NB4 (cell line): ENCODE measurements at regions not wholly inside any gene's neighbourhood (a gene's known extent, or its start where the extent isn't known, plus 50 kb on each side); places are given as distances from the start of the nearest gene placed in this dataset.

Experiments used
- DNase-seq: peaks from one replicate; pipeline ENCODE4 v3.0.0; 2010; ENCODE audit warnings: low read depth
- H3K4me3 ChIP-seq: one replicate; pipeline ENCODE4 v1.5.1; 2011; ENCODE audit warnings: mild to moderate bottlenecking, low read depth, low read length, moderate library complexity
- MYC ChIP-seq: IDR thresholded peaks from 2 replicates; pipeline ENCODE4 v1.6.1; 2011; ENCODE audit warnings: low read depth, low read length
- POLR2A ChIP-seq: IDR thresholded peaks from 2 replicates; pipeline ENCODE4 v1.6.1; 2011; ENCODE audit warnings: mild to moderate bottlenecking; ENCODE audit not compliant: insufficient read length; ENCODE audit errors: extremely low read depth
- TF ChIP-seq, protein P1 (sequence below): IDR thresholded peaks from one replicate; pipeline ENCODE4 v1.5.1; 2012; ENCODE audit warnings: low read depth, low read length
- TF ChIP-seq, protein P2 (sequence below): IDR thresholded peaks from 2 replicates; pipeline ENCODE4 v1.6.1; 2011; ENCODE audit warnings: low read depth, low read length

DNA sequence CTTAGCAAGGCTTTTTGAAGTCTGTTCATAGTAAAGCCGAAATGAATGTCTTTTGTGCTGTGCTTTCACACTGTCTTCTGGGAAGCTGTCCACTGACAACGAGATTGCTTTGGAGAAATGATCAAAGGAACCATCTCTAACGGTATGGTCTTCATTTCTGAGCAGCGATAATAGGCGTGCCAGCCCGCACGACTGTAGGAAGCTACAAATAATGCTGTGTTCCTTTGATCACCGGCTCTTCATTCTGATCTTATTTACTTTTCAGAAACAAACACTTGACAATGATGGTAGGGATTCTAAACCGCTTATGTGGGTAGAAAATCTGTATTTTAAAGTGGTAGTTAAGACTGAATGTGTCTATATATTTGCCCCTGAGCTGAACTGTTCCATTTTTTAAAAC lies 306.6 kb upstream of the EXOC2 start:
- no peak for TF ChIP-seq POLR2A
- TF ChIP-seq MYC, result no peak
- TF ChIP-seq, protein P1, sequence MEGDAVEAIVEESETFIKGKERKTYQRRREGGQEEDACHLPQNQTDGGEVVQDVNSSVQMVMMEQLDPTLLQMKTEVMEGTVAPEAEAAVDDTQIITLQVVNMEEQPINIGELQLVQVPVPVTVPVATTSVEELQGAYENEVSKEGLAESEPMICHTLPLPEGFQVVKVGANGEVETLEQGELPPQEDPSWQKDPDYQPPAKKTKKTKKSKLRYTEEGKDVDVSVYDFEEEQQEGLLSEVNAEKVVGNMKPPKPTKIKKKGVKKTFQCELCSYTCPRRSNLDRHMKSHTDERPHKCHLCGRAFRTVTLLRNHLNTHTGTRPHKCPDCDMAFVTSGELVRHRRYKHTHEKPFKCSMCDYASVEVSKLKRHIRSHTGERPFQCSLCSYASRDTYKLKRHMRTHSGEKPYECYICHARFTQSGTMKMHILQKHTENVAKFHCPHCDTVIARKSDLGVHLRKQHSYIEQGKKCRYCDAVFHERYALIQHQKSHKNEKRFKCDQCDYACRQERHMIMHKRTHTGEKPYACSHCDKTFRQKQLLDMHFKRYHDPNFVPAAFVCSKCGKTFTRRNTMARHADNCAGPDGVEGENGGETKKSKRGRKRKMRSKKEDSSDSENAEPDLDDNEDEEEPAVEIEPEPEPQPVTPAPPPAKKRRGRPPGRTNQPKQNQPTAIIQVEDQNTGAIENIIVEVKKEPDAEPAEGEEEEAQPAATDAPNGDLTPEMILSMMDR, result no peak
- TF ChIP-seq, protein P2, sequence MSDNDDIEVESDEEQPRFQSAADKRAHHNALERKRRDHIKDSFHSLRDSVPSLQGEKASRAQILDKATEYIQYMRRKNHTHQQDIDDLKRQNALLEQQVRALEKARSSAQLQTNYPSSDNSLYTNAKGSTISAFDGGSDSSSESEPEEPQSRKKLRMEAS, result no peak
- no peak overlapping the region for H3K4me3 ChIP-seq
- no peak for DNase-seq

GRCh38 chr6:998551-998950 lies 305.6 kb upstream of the EXOC2 start:
- H3K4me3 ChIP-seq, result no peak overlapping the region
- no peak for DNase-seq
- TF ChIP-seq, protein P1, result no peak
- TF ChIP-seq, protein P2, result no peak
- TF ChIP-seq MYC, result no peak
- TF ChIP-seq POLR2A, result no peak

- TF ChIP-seq MYC (no peak), POLR2A (no peak)
- TF ChIP-seq, protein P1, result no peak
- TF ChIP-seq, protein P2, result no peak
- DNase-seq, result no peak
- H3K4me3 ChIP-seq, result no peak overlapping the region
Measured at GRCh38 chr6:996271-996852, 303.4 kb upstream of the EXOC2 start.

DNA sequence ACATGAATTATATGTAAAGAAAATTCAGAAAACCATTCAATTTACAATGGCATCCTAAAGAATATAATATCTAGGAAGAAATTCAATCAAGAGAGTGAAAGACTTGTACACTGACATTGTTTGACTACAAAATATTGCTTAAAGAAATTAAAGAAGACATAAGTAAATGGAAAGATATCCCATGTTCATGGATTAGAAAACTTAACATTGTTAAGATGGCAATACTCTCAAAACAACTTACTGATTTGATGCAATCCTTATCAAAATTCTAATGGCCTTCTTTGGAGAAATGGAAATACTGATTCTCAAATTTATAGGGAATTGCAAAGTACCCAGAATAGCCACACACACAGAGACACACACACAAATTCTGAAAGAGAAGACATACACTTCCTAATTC lies 298.3 kb upstream of the EXOC2 start:
- H3K4me3 ChIP-seq, result no peak overlapping the region
- TF ChIP-seq, protein P1, result no peak
- TF ChIP-seq POLR2A (no peak), MYC (no peak)
- TF ChIP-seq, protein P2, result no peak
- no peak for DNase-seq

GRCh38 chr6:984031-984430 lies 291.1 kb upstream of the EXOC2 start:
- DNase-seq, result no peak
- TF ChIP-seq POLR2A (no peak), MYC (no peak)
- TF ChIP-seq, protein P2, result no peak
- TF ChIP-seq, protein P1, result no peak
- H3K4me3 ChIP-seq, result no peak overlapping the region
